Parathyroid adenoma (tissue), 2 donors: ENCODE measurements at regions not wholly inside any gene's neighbourhood (a gene's known extent, or its start where the extent isn't known, plus 50 kb on each side); places are given as distances from the start of the nearest gene placed in this dataset.
"Not testable (repeated sequence)": the region's sequence is repeated elsewhere in the genome, so short reads cannot be mapped to it uniquely, and the experiment has no call there.

ENCODE experiments used
- H2AFZ ChIP-seq: fragments of 300-600 bp; sonication (generic); one replicate; pipeline ENCODE4 v1.7.0; 2017; ENCODE audit warnings: antibody characterized with exemption, mild to moderate bottlenecking
- H3K27ac ChIP-seq: fragments of 300-600 bp; sonication (generic); one replicate; pipeline ENCODE4 v1.7.0; 2017
- H3K27me3 ChIP-seq: fragments of 300-600 bp; sonication (generic); one replicate; pipeline ENCODE4 v1.7.0; 2017; ENCODE audit warnings: low read length; ENCODE audit not compliant: control insufficient read depth, insufficient read depth
- H3K36me3 ChIP-seq: fragments of 300-600 bp; sonication (generic); one replicate; pipeline ENCODE4 v1.7.0; 2017; ENCODE audit warnings: low read length; ENCODE audit not compliant: control insufficient read depth, insufficient read depth
- H3K4me1 ChIP-seq: fragments of 300-600 bp; sonication (generic); one replicate; pipeline ENCODE4 v1.7.0; 2017; ENCODE audit warnings: control low read depth
- H3K4me2 ChIP-seq: fragments of 300-600 bp; sonication (generic); one replicate; pipeline ENCODE4 v1.7.0; 2017; ENCODE audit warnings: low read length
- H3K4me3 ChIP-seq: fragments of 300-600 bp; sonication (generic); one replicate; pipeline ENCODE4 v1.7.0; 2017; ENCODE audit warnings: low read depth, low read length
- H3K79me2 ChIP-seq: fragments of 300-600 bp; sonication (generic); one replicate; pipeline ENCODE4 v1.7.0; 2017; ENCODE audit warnings: control low read depth
- H3K9ac ChIP-seq: fragments of 300-600 bp; sonication (generic); one replicate; pipeline ENCODE4 v1.7.0; 2017; ENCODE audit warnings: mild to moderate bottlenecking
- H3K9me3 ChIP-seq: fragments of 300-600 bp; sonication (generic); one replicate; pipeline ENCODE4 v1.7.0; 2017; ENCODE audit warnings: low read length; ENCODE audit not compliant: control insufficient read depth
- CTCF ChIP-seq: fragments of 300-600 bp; sonication (generic); IDR thresholded peaks from one replicate; pipeline ENCODE4 v1.7.0; 2017; ENCODE audit warnings: antibody characterized with exemption, mild to moderate bottlenecking
- donor health status: primary hyperparathyroidism.

- Histone ChIP-seq H3K4me2 (no peak overlapping the region), H2AFZ (no peak overlapping the region), H3K27ac (no peak overlapping the region), H3K9me3 (no peaks in the 10 kb centered on the region), H3K79me2 (no peaks in the 10 kb centered on the region), H3K9ac (no peak overlapping the region), H3K4me1 (peaks cover 5% of the 10 kb centered on the region), H3K27me3 (no peaks in the 10 kb centered on the region), H3K36me3 (no peaks in the 10 kb centered on the region), H3K4me3 (no peak overlapping the region)
- no peak for TF ChIP-seq CTCF
Observed at GRCh38 chr3:150273396-150273795, 134.7 kb upstream of the TSC22D2 start.

GRCh38 chr3:150271591-150271960 is 136.5 kb upstream of the TSC22D2 start:
- Histone ChIP-seq H3K27ac (no peak overlapping the region), H3K27me3 (no peaks in the 10 kb centered on the region), H3K36me3 (no peaks in the 10 kb centered on the region), H3K9ac (no peak overlapping the region), H2AFZ (no peak overlapping the region), H3K4me3 (no peak overlapping the region), H3K79me2 (no peaks in the 10 kb centered on the region), H3K4me1 (peaks cover 5% of the 10 kb centered on the region), H3K9me3 (no peaks in the 10 kb centered on the region), H3K4me2 (no peak overlapping the region)
- TF ChIP-seq CTCF, result no peak

GRCh38 chr3:150270883-150271590 is 137.1 kb upstream of the TSC22D2 start:
- Histone ChIP-seq H3K36me3 (no peaks in the 10 kb centered on the region), H3K27me3 (no peaks in the 10 kb centered on the region), H3K79me2 (no peaks in the 10 kb centered on the region), H3K4me1 (peaks cover 5% of the 10 kb centered on the region), H3K4me2 (no peak overlapping the region), H2AFZ (no peak overlapping the region), H3K4me3 (no peak overlapping the region), H3K9ac (no peak overlapping the region), H3K9me3 (no peaks in the 10 kb centered on the region), H3K27ac (no peak overlapping the region)
- TF ChIP-seq CTCF, result no peak

- not testable (repeated sequence) for H3K27ac ChIP-seq, H2AFZ ChIP-seq, H3K4me2 ChIP-seq, H3K9me3 ChIP-seq, H3K36me3 ChIP-seq, H3K9ac ChIP-seq, H3K79me2 ChIP-seq, H3K4me3 ChIP-seq, H3K4me1 ChIP-seq, H3K27me3 ChIP-seq
Observed at GRCh38 chr3:150270444-150270843, 137.7 kb upstream of the TSC22D2 start.

- H3K79me2 ChIP-seq, result no peaks in the 10 kb centered on the region
- H3K4me2 ChIP-seq, result no peak overlapping the region
- TF ChIP-seq CTCF, result no peak
- H3K27ac ChIP-seq, result no peak overlapping the region
- peaks cover 5% of the 10 kb centered on the region for H3K4me1 ChIP-seq
- H2AFZ ChIP-seq, result no peak overlapping the region
- no peak overlapping the region for H3K9ac ChIP-seq
- no peaks in the 10 kb centered on the region for H3K27me3 ChIP-seq
- H3K9me3 ChIP-seq, result no peaks in the 10 kb centered on the region
- no peak overlapping the region for H3K4me3 ChIP-seq
- H3K36me3 ChIP-seq, result no peaks in the 10 kb centered on the region
Observed at GRCh38 chr3:150269526-150269925, 138.6 kb upstream of the TSC22D2 start.
